Thymus (tissue), 11 donors: ENCODE measurements at regions not wholly inside any gene's neighbourhood (a gene's known extent, or its start where the extent isn't known, plus 50 kb on each side); places are given as distances from the start of the nearest gene placed in this dataset.
"Not testable (repeated sequence)": the region's sequence is repeated elsewhere in the genome, so short reads cannot be mapped to it uniquely, and the experiment has no call there.

ENCODE experiments used
- DNase-seq, 9 donors: peaks; one replicate each; pipeline ENCODE4 v3.0.0-alpha.2; 2013; ENCODE audit warnings: low spot score in 9 of 9, low read depth in 6 of 9, missing footprints in 1 of 9
- H3K27ac ChIP-seq, 2 donors: one replicate each; pipeline ENCODE4 v1.5.1; 2013; ENCODE audit warnings: control low read depth in 1 of 2, low read depth in 1 of 2, low read length in 1 of 2, mild to moderate bottlenecking in 1 of 2, moderate library complexity in 1 of 2
- H3K27me3 ChIP-seq, 2 donors: one replicate each; pipeline ENCODE4 v1.5.1; 2013; ENCODE audit warnings: low read length in 1 of 2; ENCODE audit not compliant: control insufficient read depth in 2 of 2, insufficient read depth in 1 of 2
- H3K36me3 ChIP-seq, 2 donors: one replicate each; pipeline ENCODE4 v1.5.1; 2013; ENCODE audit warnings: low read length in 1 of 2, mild to moderate bottlenecking in 1 of 2, moderate library complexity in 1 of 2; ENCODE audit not compliant: control insufficient read depth in 2 of 2, insufficient read depth in 2 of 2
- H3K4me1 ChIP-seq, 2 donors: one replicate each; pipeline ENCODE4 v1.5.1; 2013; ENCODE audit warnings: low read length in 2 of 2; ENCODE audit not compliant: control insufficient read depth in 2 of 2, insufficient read depth in 2 of 2
- H3K4me3 ChIP-seq, 2 donors: one replicate each; pipeline ENCODE4 v1.5.1; 2013; ENCODE audit warnings: low read length in 2 of 2, control low read depth in 1 of 2, mild to moderate bottlenecking in 1 of 2
- H3K9me3 ChIP-seq, 2 donors: one replicate each; pipeline ENCODE4 v1.5.1; 2013; ENCODE audit warnings: low read length in 1 of 2, mild to moderate bottlenecking in 1 of 2; ENCODE audit not compliant: control insufficient read depth in 2 of 2, insufficient read depth in 1 of 2
- WGBS: extraction: QIAGEN DNeasy Blood & Tissue Kit; methylation state at CpG from one replicate; pipeline ENCODE4 v1.1.7; 2013; 5-methylcytosine and 5-hydroxymethylcytosine counted together
- donor health status: healthy.

- 69% methylated on average over 5 of the region's 5 CpGs for WGBS
- H3K4me3 ChIP-seq, result no peak overlapping the region
- H3K4me1 ChIP-seq, result peaks cover 0 to 4% of the 10 kb centered on the region in 2 donors
- DNase-seq, result no peak
- no peaks in the 10 kb centered on the region for H3K27me3 ChIP-seq
- peak overlapping the region in 1 of 2 donors; percentile 77 for H3K27ac ChIP-seq
- peaks cover 0 to 5% of the 10 kb centered on the region in 2 donors for H3K9me3 ChIP-seq
- no peaks in the 10 kb centered on the region for H3K36me3 ChIP-seq
These were observed 433.7 kb upstream of the AMOT start for GRCh38 chrX:113274345-113274744.

DNA sequence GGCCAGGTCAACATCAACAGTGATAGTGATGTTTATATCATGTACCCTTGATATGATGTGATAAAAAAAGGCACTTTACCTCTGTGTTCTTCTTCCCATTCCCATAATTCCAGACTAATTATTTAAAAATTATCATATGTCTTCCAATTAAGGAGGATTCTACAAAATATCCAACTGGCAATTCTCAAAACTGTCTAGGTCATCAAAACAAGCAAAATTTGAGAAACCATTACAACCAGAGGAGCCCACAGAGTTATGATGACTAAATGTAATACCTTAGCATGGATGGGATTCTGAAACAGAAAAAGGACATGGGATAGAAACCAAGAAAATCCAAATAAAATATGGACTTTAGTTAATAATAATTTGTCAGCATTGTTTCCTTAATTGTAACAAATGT lies 428.6 kb upstream of the AMOT start:
- Histone ChIP-seq H3K27me3 (no peaks in the 10 kb centered on the region), H3K36me3 (no peaks in the 10 kb centered on the region), H3K4me1 (peaks cover 0 to 2% of the 10 kb centered on the region in 2 donors), H3K9me3 (peaks cover 0 to 3% of the 10 kb centered on the region in 2 donors), H3K4me3 (no peak overlapping the region), H3K27ac (no peak overlapping the region)
- DNase-seq, result no peak

- Histone ChIP-seq H3K4me3 (no peak overlapping the region), H3K27ac (no peak overlapping the region), H3K4me1 (no peaks in the 10 kb centered on the region), H3K27me3 (no peaks in the 10 kb centered on the region), H3K9me3 (no peaks in the 10 kb centered on the region), H3K36me3 (no peaks in the 10 kb centered on the region)
- WGBS, result 91% methylated on average over 3 of the region's 3 CpGs
- no peak for DNase-seq
These were observed 419.8 kb upstream of the AMOT start for GRCh38 chrX:113260474-113260873.

DNA sequence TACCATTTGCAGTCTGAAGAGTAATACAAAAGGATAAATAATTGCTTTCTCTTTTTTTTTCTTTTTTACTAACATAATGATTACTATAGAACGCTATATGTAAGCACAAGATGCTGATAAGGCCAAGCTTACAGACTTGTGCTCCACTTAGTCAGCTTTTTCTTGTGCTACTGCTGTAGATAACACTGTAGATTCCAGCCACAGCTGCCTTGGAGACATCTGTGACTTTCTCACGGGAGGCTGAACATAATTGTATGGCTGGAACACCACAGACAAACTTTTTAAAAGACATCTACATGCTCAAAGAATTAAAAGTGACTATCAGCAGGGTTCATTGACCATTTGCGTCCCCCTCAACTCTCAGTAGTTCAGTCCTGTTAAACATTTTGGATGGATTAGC lies 381.7 kb upstream of the AMOT start:
- 87% methylated on average over 3 of the region's 3 CpGs for WGBS
- no peaks in the 10 kb centered on the region for H3K36me3 ChIP-seq
- H3K27me3 ChIP-seq, result no peaks in the 10 kb centered on the region
- no peak overlapping the region for H3K27ac ChIP-seq
- DNase-seq, result no peak
- no peak overlapping the region for H3K4me3 ChIP-seq
- no peaks in the 10 kb centered on the region for H3K9me3 ChIP-seq
- H3K4me1 ChIP-seq, result no peaks in the 10 kb centered on the region

GRCh38 chrX:113212052-113212451 lies 371.4 kb upstream of the AMOT start:
- Histone ChIP-seq H3K4me3 (no peak overlapping the region), H3K4me1 (no peaks in the 10 kb centered on the region), H3K9me3 (peaks cover 0 to 5% of the 10 kb centered on the region in 2 donors), H3K27me3 (no peaks in the 10 kb centered on the region), H3K27ac (no peak overlapping the region), H3K36me3 (no peaks in the 10 kb centered on the region)
- no peak for DNase-seq
- 97% methylated on average over 9 of the region's 9 CpGs for WGBS

- H3K4me3 ChIP-seq, result no peak overlapping the region
- DNase-seq, result no peak
- no peaks in the 10 kb centered on the region for H3K9me3 ChIP-seq
- H3K27ac ChIP-seq, result no peak overlapping the region
- no peaks in the 10 kb centered on the region for H3K36me3 ChIP-seq
- no peaks in the 10 kb centered on the region for H3K27me3 ChIP-seq
- 98% methylated on average over 5 of the region's 5 CpGs for WGBS
- no peaks in the 10 kb centered on the region for H3K4me1 ChIP-seq
These were observed 362.0 kb upstream of the AMOT start for GRCh38 chrX:113202601-113203000.

- Histone ChIP-seq H3K4me1 (no peaks in the 10 kb centered on the region), H3K27me3 (no peaks in the 10 kb centered on the region), H3K36me3 (no peaks in the 10 kb centered on the region), H3K4me3 (no peak overlapping the region), H3K27ac (no peak overlapping the region), H3K9me3 (no peaks in the 10 kb centered on the region)
- 79% methylated on average over 3 of the region's 3 CpGs for WGBS
- no peak for DNase-seq
These were observed 355.3 kb upstream of the AMOT start for GRCh38 chrX:113195949-113196348.

DNA sequence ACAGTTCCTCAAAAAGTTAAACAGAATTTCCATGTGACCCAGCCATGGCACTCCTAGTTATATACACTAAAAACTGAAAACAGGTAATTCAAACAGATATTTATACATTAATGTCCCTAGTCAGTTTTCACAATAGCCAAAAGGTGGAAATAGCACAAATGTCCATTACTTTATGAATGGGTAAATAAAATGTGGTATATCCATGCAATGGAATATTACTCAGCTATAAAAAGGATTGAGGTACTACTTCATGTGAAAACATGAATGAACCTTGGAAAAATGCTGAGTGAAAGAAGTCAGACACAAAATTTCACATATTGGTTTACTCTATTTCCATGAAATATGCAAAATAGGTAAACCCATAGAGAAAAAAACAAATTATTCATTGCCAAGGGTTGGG lies 351.8 kb upstream of the AMOT start:
- Histone ChIP-seq H3K4me3 (no peak overlapping the region), H3K27ac (no peak overlapping the region), H3K27me3 (no peaks in the 10 kb centered on the region), H3K4me1 (no peaks in the 10 kb centered on the region), H3K36me3 (no peaks in the 10 kb centered on the region), H3K9me3 (peaks cover 0 to 6% of the 10 kb centered on the region in 2 donors)
- DNase-seq, result no peak

DNA sequence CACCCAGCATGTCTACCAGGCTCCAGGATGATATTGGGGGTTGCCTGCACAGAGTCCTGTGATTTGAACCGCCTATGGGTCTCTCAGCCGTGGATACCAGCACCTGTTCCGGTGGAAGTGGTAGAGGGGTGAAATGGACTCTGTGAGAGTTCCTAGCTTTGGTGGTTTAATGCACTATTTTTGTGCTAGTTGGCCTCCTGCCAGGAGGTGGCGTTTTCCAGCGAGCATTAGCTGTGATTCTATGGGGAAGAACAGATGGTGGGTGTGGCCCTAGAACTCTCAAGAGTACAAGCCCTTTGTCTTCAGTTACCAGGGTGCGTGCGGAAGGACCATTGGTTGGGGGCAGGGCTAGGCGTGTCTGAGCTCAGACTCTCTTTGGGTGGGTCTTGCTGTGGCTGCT lies 316.9 kb upstream of the AMOT start:
- Histone ChIP-seq H3K4me1 (no peaks in the 10 kb centered on the region), H3K27me3 (no peaks in the 10 kb centered on the region), H3K36me3 (no peaks in the 10 kb centered on the region), H3K27ac (no peak overlapping the region), H3K4me3 (no peak overlapping the region), H3K9me3 (peaks cover 0 to 8% of the 10 kb centered on the region in 2 donors)
- WGBS, result 91% methylated on average over 8 of the region's 8 CpGs
- DNase-seq, result no peak

GRCh38 chrX:113154315-113154714 lies 313.7 kb upstream of the AMOT start:
- H3K9me3 ChIP-seq, result not testable (repeated sequence)
- 95% methylated on average over 4 of the region's 4 CpGs for WGBS

More at GRCh38 chrX:113154315-113154714, 313.7 kb upstream of the AMOT start:
- H3K36me3 ChIP-seq, H3K27ac ChIP-seq, H3K4me1 ChIP-seq, H3K27me3 ChIP-seq, DNase-seq, H3K4me3 ChIP-seq: not testable (repeated sequence)
